GM23338 (cell line): ENCODE measurements at regions not wholly inside any gene's neighbourhood (a gene's known extent, or its start where the extent isn't known, plus 50 kb on each side); places are given as distances from the start of the nearest gene placed in this dataset.

Experiments
- ATAC-seq: fragments of 200-7000 bp; cut with Tn5 transposase; 3 replicates; pipeline ENCODE4 v1.9.1; 2020
- DNase-seq: peaks from one replicate; pipeline ENCODE4 v3.0.0-alpha.2; 2015; ENCODE audit warnings: low spot score
- H2AFZ ChIP-seq: fragments of 200-600 bp; sonication (generic); 2 replicates; pipeline ENCODE4 v1.8.0; 2016; ENCODE audit warnings: antibody characterized with exemption, mild to moderate bottlenecking, moderate library complexity
- H3F3A ChIP-seq: fragments of 200-600 bp; sonication (generic); replicated peaks from 2 replicates; pipeline ENCODE4 v1.8.0; 2017; ENCODE audit warnings: antibody characterized with exemption, mixed run types, low read depth
- H3K27ac ChIP-seq: fragments of 200-600 bp; sonication (generic); 2 replicates; pipeline ENCODE4 v1.6.1; 2016; ENCODE audit warnings: low read depth
- H3K27me3 ChIP-seq: fragments of 200-600 bp; sonication (generic); 2 replicates; pipeline ENCODE4 v1.8.0; 2016; ENCODE audit warnings: mild to moderate bottlenecking, mixed run types, moderate library complexity; ENCODE audit not compliant: insufficient read depth
- H3K36me3 ChIP-seq: fragments of 200-600 bp; sonication (generic); 2 replicates; pipeline ENCODE4 v1.8.0; 2016; ENCODE audit warnings: mild to moderate bottlenecking; ENCODE audit not compliant: insufficient read depth
- H3K4me1 ChIP-seq: fragments of 200-600 bp; sonication (generic); 2 replicates; pipeline ENCODE4 v1.8.0; 2016; ENCODE audit warnings: mild to moderate bottlenecking, moderate library complexity; ENCODE audit not compliant: insufficient read depth
- H3K4me2 ChIP-seq: fragments of 200-600 bp; sonication (generic); 2 replicates; pipeline ENCODE4 v1.7.1; 2017; ENCODE audit warnings: mixed run types
- H3K4me3 ChIP-seq: fragments of 200-600 bp; sonication (generic); 2 replicates; pipeline ENCODE4 v1.6.1; 2016; ENCODE audit warnings: mixed run types
- H3K79me2 ChIP-seq: fragments of 200-600 bp; sonication (generic); replicated peaks from 2 replicates; pipeline ENCODE4 v1.8.0; 2017; ENCODE audit warnings: mild to moderate bottlenecking; ENCODE audit not compliant: insufficient read depth
- H3K9me2 ChIP-seq: fragments of 200-600 bp; sonication (generic); 2 replicates; pipeline ENCODE4 v1.8.0; 2017; ENCODE audit not compliant: insufficient read depth
- H4K20me1 ChIP-seq: fragments of 200-600 bp; sonication (generic); replicated peaks from 2 replicates; pipeline ENCODE4 v1.8.0; 2017; ENCODE audit warnings: mild to moderate bottlenecking; ENCODE audit not compliant: insufficient read depth
- H3K27ac Mint-ChIP-seq: 2 replicates; pipeline ENCODE4 v1.8.0; 2020; ENCODE audit warnings: inconsistent platforms, mild to moderate bottlenecking, moderate library complexity, mixed read lengths
- H3K27me3 Mint-ChIP-seq: 3 replicates; pipeline ENCODE4 v1.8.0; 2022; ENCODE audit warnings: low read depth, mild to moderate bottlenecking, moderate library complexity, mixed read lengths, inconsistent platforms; ENCODE audit not compliant: insufficient read depth, poor library complexity
- H3K36me3 Mint-ChIP-seq: 3 replicates; pipeline ENCODE4 v1.8.0; 2021; ENCODE audit warnings: low read depth, mild to moderate bottlenecking, inconsistent platforms, moderate library complexity, mixed read lengths
- H3K4me1 Mint-ChIP-seq: 3 replicates; pipeline ENCODE4 v1.8.0; 2020; ENCODE audit warnings: mild to moderate bottlenecking, inconsistent platforms, mixed read lengths
- H3K4me3 Mint-ChIP-seq: 3 replicates; pipeline ENCODE4 v1.8.0; 2021; ENCODE audit warnings: moderate library complexity, mild to moderate bottlenecking, inconsistent platforms, mixed read lengths
- H3K9me3 Mint-ChIP-seq: 3 replicates; pipeline ENCODE4 v1.8.0; 2020; ENCODE audit warnings: moderate library complexity, mild to moderate bottlenecking, inconsistent platforms, mixed read lengths
- EZH2 ChIP-seq: fragments of 200-600 bp; sonication (generic); IDR thresholded peaks from one replicate; pipeline ENCODE4 v1.8.0; 2017; ENCODE audit warnings: antibody characterized with exemption, mild to moderate bottlenecking, low read depth; ENCODE audit not compliant: unreplicated experiment
- EZH2phosphoT487 ChIP-seq: fragments of 200-600 bp; sonication (generic); IDR thresholded peaks from one replicate; pipeline ENCODE4 v1.8.1; 2018; ENCODE audit warnings: antibody characterized with exemption; ENCODE audit not compliant: unreplicated experiment
- NANOG ChIP-seq: IDR thresholded peaks from 2 replicates; pipeline ENCODE4 v1.6.1; 2016; ENCODE audit warnings: antibody characterized with exemption, borderline replicate concordance
- POLR2AphosphoS5 ChIP-seq: IDR thresholded peaks from 2 replicates; pipeline ENCODE4 v1.6.1; 2016; ENCODE audit warnings: antibody characterized with exemption, low read depth
- REST ChIP-seq: IDR thresholded peaks from one replicate; pipeline ENCODE4 v1.6.1; 2018; ENCODE audit warnings: antibody characterized with exemption; ENCODE audit not compliant: unreplicated experiment
- ZNF114 ChIP-seq: fragments of 250-450 bp; sonication (Bioruptor Pico); IDR thresholded peaks from 2 replicates; pipeline ENCODE4 v1.5.0; 2020; ENCODE audit warnings: mild to moderate bottlenecking, moderate library complexity
- ZNF462 ChIP-seq: fragments of 250-450 bp; sonication (Bioruptor Pico); IDR thresholded peaks from 2 replicates; pipeline ENCODE4 v1.5.0; 2020; ENCODE audit warnings: mild to moderate bottlenecking, moderate library complexity

GRCh38 chr18:61669320-61669719, 223.5 kb downstream of the RNF152 start (continued):
- no peak for TF ChIP-seq EZH2

GRCh38 chr18:61666876-61667590, 225.8 kb downstream of the RNF152 start:
- no peaks in the 10 kb centered on the region for H3F3A ChIP-seq
- no peak overlapping the region for H3K27ac ChIP-seq
- no peaks in the 10 kb centered on the region for H3K9me2 ChIP-seq
- H3K27me3 Mint-ChIP-seq, result no peaks in the 10 kb centered on the region
- H2AFZ ChIP-seq, result peak overlapping the region; percentile 49; the same call in 1 of the 2 replicates
- H3K4me3 ChIP-seq, result no peak overlapping the region
- H3K79me2 ChIP-seq, result no peaks in the 10 kb centered on the region
- no peaks in the 10 kb centered on the region for H4K20me1 ChIP-seq
- no peak overlapping the region for H3K27ac Mint-ChIP-seq
- H3K4me1 ChIP-seq, result peaks cover 22% of the 10 kb centered on the region
- peaks cover 37% of the 10 kb centered on the region for H3K4me1 Mint-ChIP-seq
- no peaks in the 10 kb centered on the region for H3K9me3 Mint-ChIP-seq
- TF ChIP-seq ZNF114 (CRISPR knock-in tag), result no peak
- TF ChIP-seq ZNF462 (CRISPR knock-in tag), result peak; percentile 82
- TF ChIP-seq POLR2AphosphoS5, result no peak
- no peak for TF ChIP-seq REST
- TF ChIP-seq EZH2phosphoT487, result no peak
- no peak for TF ChIP-seq NANOG
- TF ChIP-seq EZH2, result no peak
- H3K36me3 Mint-ChIP-seq, result no peaks in the 10 kb centered on the region
- no peaks in the 10 kb centered on the region for H3K27me3 ChIP-seq
- no peak overlapping the region for H3K4me3 Mint-ChIP-seq
- no peaks in the 10 kb centered on the region for H3K36me3 ChIP-seq
- no peak overlapping the region for H3K4me2 ChIP-seq
- ATAC-seq, result no peak; the same call in 2 of the 3 replicates
- peak; percentile 18 for DNase-seq
